HEK293 (cell line): ENCODE measurements at regions not wholly inside any gene's neighbourhood (a gene's known extent, or its start where the extent isn't known, plus 50 kb on each side); places are given as distances from the start of the nearest gene placed in this dataset.
A peak's percentile ranks its signal among the peaks of the same experiment; 100 is the strongest.

Source experiments
- CTCF ChIA-PET: fragments of 350-600 bp; formaldehyde crosslinking; extraction: SDS; loops from one replicate; lab custom pipeline; 2021; ENCODE audit warnings: antibody characterized with exemption; lab: Yijun Ruan, JAX
- POLR2A ChIA-PET: fragments of 300-600 bp; formaldehyde crosslinking; extraction: SDS; loops from one replicate; lab custom pipeline; 2020; ENCODE audit warnings: antibody characterized with exemption, inconsistent platforms; lab: Yijun Ruan, JAX
- H3K27ac ChIP-seq: fragments of 200-500 bp; sonication (Bioruptor generic); 2 replicates; pipeline ENCODE4 v1.5.1; 2014; ENCODE audit warnings: low read depth, low read length, control low read depth, inconsistent platforms; ENCODE audit errors: extremely low read depth
- H3K36me3 ChIP-seq, 2 experiments: fragments of 200-500 bp in 1 of 2; sonication (Bioruptor generic) in 1 of 2; 1 replicate in 1 of 2; 2 replicates in 1 of 2; pipeline ENCODE4 v1.5.1; 2014 to 2017; ENCODE audit warnings: inconsistent platforms in 2 of 2, low read length in 2 of 2; ENCODE audit not compliant: control insufficient read depth in 2 of 2, insufficient read depth in 1 of 2
- H3K4me1 ChIP-seq: fragments of 200-500 bp; sonication (Bioruptor generic); 2 replicates; pipeline ENCODE4 v1.5.1; 2014; ENCODE audit warnings: mild to moderate bottlenecking, low read length, inconsistent platforms; ENCODE audit not compliant: control insufficient read depth, insufficient read depth
- H3K4me3 ChIP-seq: 2 replicates; pipeline ENCODE4 v1.5.1; 2011; ENCODE audit warnings: low read depth, mild to moderate bottlenecking, control low read depth, low read length, moderate library complexity
- H3K9me3 ChIP-seq: fragments of 200-500 bp; sonication (Bioruptor generic); 2 replicates; pipeline ENCODE4 v1.5.1; 2014; ENCODE audit warnings: low read depth, low read length, inconsistent platforms; ENCODE audit not compliant: control insufficient read depth, insufficient read depth
- BCL6B ChIP-seq: fragments of 450-650 bp; formaldehyde crosslinking; IDR thresholded peaks from 2 replicates; pipeline ENCODE4 v1.5.1; 2017; ENCODE audit warnings: missing biosample characterization, missing genetic modification characterization
- GLIS2 ChIP-seq: fragments of 450-650 bp; formaldehyde crosslinking; IDR thresholded peaks from 2 replicates; pipeline ENCODE4 v1.5.1; 2016; ENCODE audit warnings: missing biosample characterization, missing genetic modification characterization
- HOXC10 ChIP-seq: sonication (generic); formaldehyde crosslinking; IDR thresholded peaks from 2 replicates; pipeline ENCODE4 v1.8.1; 2023; ENCODE audit warnings: mild to moderate bottlenecking, missing genetic modification reagents
- KLF16 ChIP-seq: fragments of 450-650 bp; formaldehyde crosslinking; IDR thresholded peaks from 2 replicates; pipeline ENCODE4 v1.5.1; 2017; ENCODE audit warnings: missing biosample characterization, missing genetic modification characterization
- SCRT2 ChIP-seq: fragments of 450-650 bp; formaldehyde crosslinking; IDR thresholded peaks from 2 replicates; pipeline ENCODE4 v1.5.1; 2016; ENCODE audit warnings: missing biosample characterization, missing genetic modification characterization
- SP3 ChIP-seq: fragments of 450-650 bp; formaldehyde crosslinking; IDR thresholded peaks from 2 replicates; pipeline ENCODE4 v1.5.1; 2016; ENCODE audit warnings: missing biosample characterization, missing genetic modification characterization
- YY2 ChIP-seq: fragments of 450-650 bp; formaldehyde crosslinking; IDR thresholded peaks from 2 replicates; pipeline ENCODE4 v1.5.1; 2016; ENCODE audit warnings: missing biosample characterization, missing genetic modification characterization
- ZFHX2 ChIP-seq: fragments of 450-650 bp; formaldehyde crosslinking; conservative IDR thresholded peaks from 2 replicates; pipeline ENCODE4 v1.5.1; 2016; ENCODE audit warnings: missing biosample characterization, missing genetic modification characterization
- ZFP3 ChIP-seq: fragments of 450-650 bp; formaldehyde crosslinking; IDR thresholded peaks from 2 replicates; pipeline ENCODE4 v1.5.1; 2016; ENCODE audit warnings: low read depth, missing biosample characterization, missing genetic modification characterization
- ZNF10 ChIP-seq: fragments of 450-650 bp; formaldehyde crosslinking; IDR thresholded peaks from 2 replicates; pipeline ENCODE4 v1.5.1; 2017; ENCODE audit warnings: missing biosample characterization, missing genetic modification characterization
- ZNF112 ChIP-seq: fragments of 450-650 bp; formaldehyde crosslinking; IDR thresholded peaks from 2 replicates; pipeline ENCODE4 v1.5.0; 2017; ENCODE audit warnings: missing biosample characterization, missing genetic modification characterization
- ZNF114 ChIP-seq: fragments of 450-650 bp; formaldehyde crosslinking; IDR thresholded peaks from 2 replicates; pipeline ENCODE4 v1.5.0; 2017; ENCODE audit warnings: missing biosample characterization, missing genetic modification characterization
- ZNF146 ChIP-seq: fragments of 450-650 bp; formaldehyde crosslinking; IDR thresholded peaks from 2 replicates; pipeline ENCODE4 v1.5.1; 2016; ENCODE audit warnings: missing biosample characterization, missing genetic modification characterization
- ZNF274 ChIP-seq, 2 experiments: fragments of 200-500 bp in 1 of 2; fragments of 450-650 bp in 1 of 2; sonication (Bioruptor generic) in 1 of 2; formaldehyde crosslinking in 1 of 2; IDR thresholded peaks; 2 replicates each; pipeline versions ENCODE4 v1.5.1 to v1.6.1; 2014 to 2016; ENCODE audit warnings: borderline replicate concordance in 1 of 2, inconsistent platforms in 1 of 2, low read length in 1 of 2, missing biosample characterization in 1 of 2, missing genetic modification characterization in 1 of 2
- ZNF596 ChIP-seq: fragments of 450-650 bp; IDR thresholded peaks from 2 replicates; pipeline ENCODE4 v1.5.0; 2018; ENCODE audit warnings: missing biosample characterization, mild to moderate bottlenecking, missing genetic modification characterization, moderate library complexity
- ZNF623 ChIP-seq: fragments of 450-650 bp; formaldehyde crosslinking; IDR thresholded peaks from 2 replicates; pipeline ENCODE4 v1.5.1; 2016; ENCODE audit warnings: missing biosample characterization, missing genetic modification characterization
- ZNF624 ChIP-seq: fragments of 450-650 bp; formaldehyde crosslinking; IDR thresholded peaks from 2 replicates; pipeline ENCODE4 v1.5.1; 2017; ENCODE audit warnings: missing biosample characterization, missing genetic modification characterization
- ZNF768 ChIP-seq: fragments of 450-650 bp; formaldehyde crosslinking; IDR thresholded peaks from 2 replicates; pipeline ENCODE4 v1.5.1; 2018; ENCODE audit warnings: missing biosample characterization, mild to moderate bottlenecking, missing genetic modification characterization
- TF ChIP-seq, protein P1 (sequence below): fragments of 450-650 bp; formaldehyde crosslinking; IDR thresholded peaks from 2 replicates; pipeline ENCODE4 v1.5.1; 2016; ENCODE audit warnings: missing biosample characterization, missing genetic modification characterization
- TF ChIP-seq, protein P2 (sequence below): fragments of 450-650 bp; formaldehyde crosslinking; IDR thresholded peaks from 2 replicates; pipeline ENCODE4 v1.5.1; 2016; ENCODE audit warnings: missing biosample characterization, missing genetic modification characterization
- TF ChIP-seq, protein P3 (sequence below): fragments of 450-650 bp; formaldehyde crosslinking; IDR thresholded peaks from 2 replicates; pipeline ENCODE4 v1.5.1; 2017; ENCODE audit warnings: missing biosample characterization, missing genetic modification characterization
- TF ChIP-seq, protein P4 (sequence below): fragments of 450-650 bp; formaldehyde crosslinking; optimal IDR thresholded peaks from 2 replicates; pipeline ENCODE3; 2016; ENCODE audit warnings: missing biosample characterization, mild to moderate bottlenecking, missing genetic modification characterization
- TF ChIP-seq, protein P5 (sequence below): sonication (generic); formaldehyde crosslinking; IDR thresholded peaks from 2 replicates; pipeline ENCODE4 v1.8.1; 2022; ENCODE audit warnings: mild to moderate bottlenecking, moderate library complexity, missing genetic modification reagents

DNA sequence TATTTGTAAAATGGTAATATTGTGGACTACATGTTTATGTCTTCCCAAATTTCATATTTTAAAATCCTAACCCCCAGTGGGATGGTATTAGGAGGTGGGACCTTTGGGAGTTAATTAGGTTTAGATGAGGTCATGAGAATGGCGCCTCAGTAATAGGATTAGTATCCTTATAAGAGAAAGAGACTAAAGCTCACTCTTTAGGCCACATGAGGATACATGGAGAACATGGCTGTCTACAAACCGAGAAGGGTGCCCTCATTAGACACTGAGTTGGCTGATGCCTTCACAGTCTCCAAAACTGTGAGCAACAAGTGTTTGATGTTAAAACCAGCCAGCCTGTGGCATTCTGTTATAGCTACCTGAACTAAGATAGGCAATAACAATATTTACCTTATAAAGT, 58.3 kb upstream of the OTOGL start:
- ChIA-PET CTCF (no interaction called here), POLR2A (no interaction called here)
- Histone ChIP-seq H3K9me3 (no peaks in the 10 kb centered on the region), H3K27ac (no peak overlapping the region), H3K4me3 (no peak overlapping the region), H3K36me3 (no peaks in the 10 kb centered on the region), H3K4me1 (no peaks in the 10 kb centered on the region; the same call in 1 of the 2 replicates)
- TF ChIP-seq ZNF623 (tag by site-specific recombination), result no peak
- peak; percentile 74; the same call in 1 of the 2 replicates for TF ChIP-seq SCRT2 (tag by site-specific recombination)

GRCh38 chr12:80040075-80040738, 59.1 kb upstream of the OTOGL start:
- POLR2A ChIA-PET, result no interaction called here
- Histone ChIP-seq H3K27ac (no peak overlapping the region), H3K36me3 (no peaks in the 10 kb centered on the region), H3K9me3 (no peaks in the 10 kb centered on the region), H3K4me1 (no peaks in the 10 kb centered on the region; the same call in 1 of the 2 replicates), H3K4me3 (no peak overlapping the region)
- CTCF ChIA-PET, result interaction anchor here (0.7 to 1.3 kb wide), 2 partner anchors 20 to 147 kb away, joined by 3 to 4 read pairs; no protein-coding TSS in a partner anchor
- TF ChIP-seq ZFP3 (tag by site-specific recombination), result no peak
- no peak for TF ChIP-seq KLF16 (tag by site-specific recombination)
- TF ChIP-seq ZNF274 (IDR thresholded peaks at IDR 0.05; ENCODE audit: low read length), result no peak
- no peak for TF ChIP-seq ZNF274 (tag by site-specific recombination; IDR thresholded peaks at IDR 0.05; ENCODE audit: borderline replicate concordance)
- no peak for TF ChIP-seq ZNF10
- no peak for TF ChIP-seq ZNF596 (tag by site-specific recombination)
- no peak for TF ChIP-seq BCL6B (tag by site-specific recombination)
- TF ChIP-seq YY2, result no peak
- TF ChIP-seq GLIS2, result no peak
- TF ChIP-seq, protein P1, sequence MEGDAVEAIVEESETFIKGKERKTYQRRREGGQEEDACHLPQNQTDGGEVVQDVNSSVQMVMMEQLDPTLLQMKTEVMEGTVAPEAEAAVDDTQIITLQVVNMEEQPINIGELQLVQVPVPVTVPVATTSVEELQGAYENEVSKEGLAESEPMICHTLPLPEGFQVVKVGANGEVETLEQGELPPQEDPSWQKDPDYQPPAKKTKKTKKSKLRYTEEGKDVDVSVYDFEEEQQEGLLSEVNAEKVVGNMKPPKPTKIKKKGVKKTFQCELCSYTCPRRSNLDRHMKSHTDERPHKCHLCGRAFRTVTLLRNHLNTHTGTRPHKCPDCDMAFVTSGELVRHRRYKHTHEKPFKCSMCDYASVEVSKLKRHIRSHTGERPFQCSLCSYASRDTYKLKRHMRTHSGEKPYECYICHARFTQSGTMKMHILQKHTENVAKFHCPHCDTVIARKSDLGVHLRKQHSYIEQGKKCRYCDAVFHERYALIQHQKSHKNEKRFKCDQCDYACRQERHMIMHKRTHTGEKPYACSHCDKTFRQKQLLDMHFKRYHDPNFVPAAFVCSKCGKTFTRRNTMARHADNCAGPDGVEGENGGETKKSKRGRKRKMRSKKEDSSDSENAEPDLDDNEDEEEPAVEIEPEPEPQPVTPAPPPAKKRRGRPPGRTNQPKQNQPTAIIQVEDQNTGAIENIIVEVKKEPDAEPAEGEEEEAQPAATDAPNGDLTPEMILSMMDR (tag by site-specific recombination), result no peak
- TF ChIP-seq ZNF146 (tag by site-specific recombination), result no peak

GRCh38 chr12:80038062-80038560, 61.2 kb upstream of the OTOGL start:
- POLR2A ChIA-PET, result no interaction called here
- no peaks in the 10 kb centered on the region for H3K9me3 ChIP-seq
- CTCF ChIA-PET, result no interaction called here
- no peak overlapping the region for H3K27ac ChIP-seq
- H3K4me3 ChIP-seq, result no peak overlapping the region
- no peaks in the 10 kb centered on the region for H3K36me3 ChIP-seq
- no peaks in the 10 kb centered on the region; the same call in 1 of the 2 replicates for H3K4me1 ChIP-seq
- TF ChIP-seq, protein P2, sequence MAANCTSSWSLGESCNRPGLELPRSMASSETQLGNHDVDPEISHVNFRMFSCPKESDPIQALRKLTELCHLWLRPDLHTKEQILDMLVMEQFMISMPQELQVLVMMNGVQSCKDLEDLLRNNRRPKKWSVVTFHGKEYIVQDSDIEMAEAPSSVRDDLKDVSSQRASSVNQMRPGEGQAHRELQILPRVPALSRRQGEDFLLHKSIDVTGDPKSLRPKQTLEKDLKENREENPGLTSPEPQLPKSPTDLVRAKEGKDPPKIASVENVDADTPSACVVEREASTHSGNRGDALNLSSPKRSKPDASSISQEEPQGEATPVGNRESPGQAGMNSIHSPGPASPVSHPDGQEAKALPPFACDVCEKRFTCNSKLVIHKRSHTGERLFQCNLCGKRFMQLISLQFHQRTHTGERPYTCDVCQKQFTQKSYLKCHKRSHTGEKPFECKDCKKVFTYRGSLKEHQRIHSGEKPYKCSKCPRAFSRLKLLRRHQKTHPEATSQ (tag by site-specific recombination), result no peak
- TF ChIP-seq ZNF768 (tag by site-specific recombination), result no peak
- TF ChIP-seq HOXC10 (CRISPR knock-in tag), result no peak
- no peak for TF ChIP-seq ZNF114 (tag by site-specific recombination)
- TF ChIP-seq ZNF112 (tag by site-specific recombination), result no peak
- TF ChIP-seq, protein P3, sequence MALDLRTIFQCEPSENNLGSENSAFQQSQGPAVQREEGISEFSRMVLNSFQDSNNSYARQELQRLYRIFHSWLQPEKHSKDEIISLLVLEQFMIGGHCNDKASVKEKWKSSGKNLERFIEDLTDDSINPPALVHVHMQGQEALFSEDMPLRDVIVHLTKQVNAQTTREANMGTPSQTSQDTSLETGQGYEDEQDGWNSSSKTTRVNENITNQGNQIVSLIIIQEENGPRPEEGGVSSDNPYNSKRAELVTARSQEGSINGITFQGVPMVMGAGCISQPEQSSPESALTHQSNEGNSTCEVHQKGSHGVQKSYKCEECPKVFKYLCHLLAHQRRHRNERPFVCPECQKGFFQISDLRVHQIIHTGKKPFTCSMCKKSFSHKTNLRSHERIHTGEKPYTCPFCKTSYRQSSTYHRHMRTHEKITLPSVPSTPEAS (tag by site-specific recombination), result no peak
- TF ChIP-seq ZFHX2 (tag by site-specific recombination), result no peak
- TF ChIP-seq ZNF624 (tag by site-specific recombination), result no peak
- TF ChIP-seq, protein P4, sequence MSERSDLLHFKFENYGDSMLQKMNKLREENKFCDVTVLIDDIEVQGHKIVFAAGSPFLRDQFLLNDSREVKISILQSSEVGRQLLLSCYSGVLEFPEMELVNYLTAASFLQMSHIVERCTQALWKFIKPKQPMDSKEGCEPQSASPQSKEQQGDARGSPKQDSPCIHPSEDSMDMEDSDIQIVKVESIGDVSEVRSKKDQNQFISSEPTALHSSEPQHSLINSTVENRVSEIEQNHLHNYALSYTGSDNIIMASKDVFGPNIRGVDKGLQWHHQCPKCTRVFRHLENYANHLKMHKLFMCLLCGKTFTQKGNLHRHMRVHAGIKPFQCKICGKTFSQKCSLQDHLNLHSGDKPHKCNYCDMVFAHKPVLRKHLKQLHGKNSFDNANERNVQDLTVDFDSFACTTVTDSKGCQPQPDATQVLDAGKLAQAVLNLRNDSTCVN (tag by site-specific recombination), result no peak
- TF ChIP-seq, protein P5, sequence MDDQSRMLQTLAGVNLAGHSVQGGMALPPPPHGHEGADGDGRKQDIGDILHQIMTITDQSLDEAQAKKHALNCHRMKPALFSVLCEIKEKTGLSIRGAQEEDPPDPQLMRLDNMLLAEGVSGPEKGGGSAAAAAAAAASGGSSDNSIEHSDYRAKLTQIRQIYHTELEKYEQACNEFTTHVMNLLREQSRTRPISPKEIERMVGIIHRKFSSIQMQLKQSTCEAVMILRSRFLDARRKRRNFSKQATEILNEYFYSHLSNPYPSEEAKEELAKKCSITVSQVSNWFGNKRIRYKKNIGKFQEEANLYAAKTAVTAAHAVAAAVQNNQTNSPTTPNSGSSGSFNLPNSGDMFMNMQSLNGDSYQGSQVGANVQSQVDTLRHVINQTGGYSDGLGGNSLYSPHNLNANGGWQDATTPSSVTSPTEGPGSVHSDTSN (CRISPR knock-in tag), result no peak
- no peak for TF ChIP-seq SP3
